ENCODE measurements at regions not wholly inside any gene's neighbourhood (a gene's known extent, or its start where the extent isn't known, plus 50 kb on each side); places are given as distances from the start of the nearest gene placed in this dataset.

DNA sequence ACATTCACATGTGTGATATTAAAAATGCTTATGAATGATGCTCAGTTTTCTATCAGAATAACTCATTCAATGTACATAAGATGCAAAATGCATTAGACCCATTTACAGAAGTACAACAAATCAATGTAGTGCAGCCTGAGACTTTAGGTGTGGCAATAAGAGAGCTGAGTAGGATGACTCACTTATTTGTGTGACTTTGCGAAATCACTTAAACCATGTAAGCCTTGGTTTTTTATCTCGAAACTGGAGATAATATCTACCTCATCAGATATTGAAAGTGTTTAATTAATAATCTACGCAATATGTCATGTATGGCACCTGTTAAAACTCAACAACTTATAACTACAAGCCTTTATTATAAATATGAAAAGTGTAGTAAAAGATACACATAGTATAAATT, 105.7 kb upstream of the LUZP2 start:
- TF ChIP-seq POLR2A (IDR thresholded peaks at IDR 0.05), result no peak
- TF ChIP-seq, protein P1, sequence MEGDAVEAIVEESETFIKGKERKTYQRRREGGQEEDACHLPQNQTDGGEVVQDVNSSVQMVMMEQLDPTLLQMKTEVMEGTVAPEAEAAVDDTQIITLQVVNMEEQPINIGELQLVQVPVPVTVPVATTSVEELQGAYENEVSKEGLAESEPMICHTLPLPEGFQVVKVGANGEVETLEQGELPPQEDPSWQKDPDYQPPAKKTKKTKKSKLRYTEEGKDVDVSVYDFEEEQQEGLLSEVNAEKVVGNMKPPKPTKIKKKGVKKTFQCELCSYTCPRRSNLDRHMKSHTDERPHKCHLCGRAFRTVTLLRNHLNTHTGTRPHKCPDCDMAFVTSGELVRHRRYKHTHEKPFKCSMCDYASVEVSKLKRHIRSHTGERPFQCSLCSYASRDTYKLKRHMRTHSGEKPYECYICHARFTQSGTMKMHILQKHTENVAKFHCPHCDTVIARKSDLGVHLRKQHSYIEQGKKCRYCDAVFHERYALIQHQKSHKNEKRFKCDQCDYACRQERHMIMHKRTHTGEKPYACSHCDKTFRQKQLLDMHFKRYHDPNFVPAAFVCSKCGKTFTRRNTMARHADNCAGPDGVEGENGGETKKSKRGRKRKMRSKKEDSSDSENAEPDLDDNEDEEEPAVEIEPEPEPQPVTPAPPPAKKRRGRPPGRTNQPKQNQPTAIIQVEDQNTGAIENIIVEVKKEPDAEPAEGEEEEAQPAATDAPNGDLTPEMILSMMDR (IDR thresholded peaks at IDR 0.05 in 4 of 5, conservative IDR thresholded peaks at IDR 0.05 in 1 of 5), result no peak
- H3K36me3 ChIP-seq, result no peaks in the 10 kb centered on the region
- intact Hi-C loops (cut with DNase I; ENCODE audit: low total_unique reads) (no loop called here), in situ Hi-C loops (cut with MboI; ENCODE audit: low sequenced_read_pairs in 4 of 4) (no loop called here)
- ATAC-seq (no peak), DNase-seq (no peak)
- H3K4me1 ChIP-seq, result no peaks in the 10 kb centered on the region
- no peaks in the 10 kb centered on the region for H3K9me3 ChIP-seq
- no peaks in the 10 kb centered on the region for H3K27me3 ChIP-seq
- no peak overlapping the region for H3K27ac ChIP-seq
- no peak overlapping the region for H3K4me3 ChIP-seq

- H3K36me3 ChIP-seq, result no peaks in the 10 kb centered on the region
- no peaks in the 10 kb centered on the region for H3K9me3 ChIP-seq
- no peak overlapping the region for H3K27ac ChIP-seq
- no peak for TF ChIP-seq POLR2A (IDR thresholded peaks at IDR 0.05)
- TF ChIP-seq, protein P1 (IDR thresholded peaks at IDR 0.05 in 4 of 5, conservative IDR thresholded peaks at IDR 0.05 in 1 of 5), result no peak
- in situ Hi-C loops (cut with MboI; ENCODE audit: low sequenced_read_pairs in 4 of 4), result no loop called here
- no peak overlapping the region for H3K4me3 ChIP-seq
- no peaks in the 10 kb centered on the region for H3K27me3 ChIP-seq
- DNase-seq (no peak), ATAC-seq (no peak)
- intact Hi-C loops (cut with DNase I; ENCODE audit: low total_unique reads), result no loop called here
- H3K4me1 ChIP-seq, result no peaks in the 10 kb centered on the region
Observed at GRCh38 chr11:24400059-24400665, 96.7 kb upstream of the LUZP2 start.

- intact Hi-C loops (cut with DNase I; ENCODE audit: low total_unique reads), result no loop called here
- Histone ChIP-seq H3K4me1 (no peaks in the 10 kb centered on the region), H3K27me3 (no peaks in the 10 kb centered on the region), H3K36me3 (no peaks in the 10 kb centered on the region), H3K4me3 (no peak overlapping the region), H3K27ac (no peak overlapping the region), H3K9me3 (no peaks in the 10 kb centered on the region)
- in situ Hi-C loops (cut with MboI; ENCODE audit: low sequenced_read_pairs in 4 of 4), result no loop called here
- ATAC-seq (no peak), DNase-seq (no peak)
- no peak for TF ChIP-seq POLR2A (IDR thresholded peaks at IDR 0.05)
- TF ChIP-seq, protein P1 (IDR thresholded peaks at IDR 0.05 in 4 of 5, conservative IDR thresholded peaks at IDR 0.05 in 1 of 5), result no peak
Observed at GRCh38 chr11:24406389-24406788, 90.5 kb upstream of the LUZP2 start.

DNA sequence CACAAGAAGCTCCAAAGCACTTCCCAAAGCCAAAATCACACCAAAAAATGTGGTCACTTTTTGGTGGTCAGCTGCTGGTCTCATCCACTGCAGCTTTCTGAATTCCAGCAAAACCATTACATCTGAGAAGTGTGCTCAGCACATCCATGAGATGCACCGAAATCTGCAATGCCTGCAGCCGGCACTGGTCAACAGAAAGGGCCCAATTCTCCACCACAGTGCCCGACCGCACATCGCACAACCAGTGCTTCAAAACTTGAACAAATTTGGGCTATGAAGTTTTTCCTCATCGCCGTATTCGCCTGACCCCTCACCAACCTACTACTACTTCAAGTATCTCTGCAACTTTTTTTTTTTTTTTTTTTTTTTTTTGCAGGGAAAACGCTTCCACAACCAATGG, 89.9 kb upstream of the LUZP2 start:
- no peaks in the 10 kb centered on the region for H3K4me1 ChIP-seq
- no peak overlapping the region for H3K27ac ChIP-seq
- ATAC-seq (no peak), DNase-seq (no peak)
- no peak overlapping the region for H3K4me3 ChIP-seq
- H3K9me3 ChIP-seq, result no peaks in the 10 kb centered on the region
- in situ Hi-C loops (cut with MboI; ENCODE audit: low sequenced_read_pairs in 4 of 4), result no loop called here
- intact Hi-C loops (cut with DNase I; ENCODE audit: low total_unique reads), result no loop called here
- TF ChIP-seq, protein P1 (IDR thresholded peaks at IDR 0.05 in 4 of 5, conservative IDR thresholded peaks at IDR 0.05 in 1 of 5), result no peak
- TF ChIP-seq POLR2A (IDR thresholded peaks at IDR 0.05), result no peak
- no peaks in the 10 kb centered on the region for H3K36me3 ChIP-seq
- no peaks in the 10 kb centered on the region for H3K27me3 ChIP-seq

DNA sequence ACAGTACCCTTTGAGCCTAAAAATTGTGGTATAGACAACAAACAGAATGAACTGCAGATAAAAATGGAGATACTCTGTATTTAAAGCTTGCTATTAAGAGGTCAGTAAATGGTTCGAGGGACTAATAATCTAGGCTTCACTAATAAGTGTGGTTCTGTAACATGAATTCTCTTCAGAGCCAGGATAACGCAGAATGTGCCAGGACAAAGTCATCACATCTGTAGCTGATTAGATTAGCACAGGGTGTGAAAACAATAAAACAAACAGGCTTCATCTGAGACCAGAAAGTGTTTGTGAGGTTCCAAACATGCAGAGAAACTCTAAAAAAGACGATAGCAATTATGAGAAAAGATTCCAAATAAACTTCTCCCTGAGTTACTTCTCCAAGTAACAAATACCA, 89.1 kb upstream of the LUZP2 start:
- TF ChIP-seq POLR2A (IDR thresholded peaks at IDR 0.05), result no peak
- TF ChIP-seq, protein P1 (IDR thresholded peaks at IDR 0.05 in 4 of 5, conservative IDR thresholded peaks at IDR 0.05 in 1 of 5), result no peak
- Histone ChIP-seq H3K27me3 (no peaks in the 10 kb centered on the region), H3K4me1 (no peaks in the 10 kb centered on the region), H3K9me3 (no peaks in the 10 kb centered on the region), H3K4me3 (no peak overlapping the region), H3K36me3 (no peaks in the 10 kb centered on the region), H3K27ac (no peak overlapping the region)
- in situ Hi-C loops (cut with MboI; ENCODE audit: low sequenced_read_pairs in 4 of 4) (no loop called here), intact Hi-C loops (cut with DNase I; ENCODE audit: low total_unique reads) (no loop called here)
- no peak for DNase-seq
- ATAC-seq, result no peak
